Gastroesophageal sphincter (tissue), 3 donors: ENCODE measurements at regions not wholly inside any gene's neighbourhood (a gene's known extent, or its start where the extent isn't known, plus 50 kb on each side); places are given as distances from the start of the nearest gene placed in this dataset.

ENCODE experiments used
- POLR2A ChIP-seq, 2 donors: fragments of 450-650 bp; IDR thresholded peaks; one replicate each; pipeline ENCODE4 v1.6.1; 2017; ENCODE audit warnings: antibody characterized with exemption in 2 of 2, mild to moderate bottlenecking in 2 of 2, moderate library complexity in 1 of 2
- POLR2AphosphoS5 ChIP-seq: sonication (generic); formaldehyde crosslinking; IDR thresholded peaks from one replicate; pipeline ENCODE4 v1.6.1; 2017; ENCODE audit warnings: antibody characterized with exemption
- TF ChIP-seq, protein P1 (sequence below), 4 experiments: fragments of 200-600 bp in 2 of 4; fragments of 450-650 bp in 2 of 4; sonication (generic) in 1 of 4; IDR thresholded peaks; one replicate each; pipeline ENCODE4 v1.5.1; 2017 to 2019; ENCODE audit warnings: antibody characterized with exemption in 4 of 4, mild to moderate bottlenecking in 2 of 4, moderate library complexity in 2 of 4

DNA sequence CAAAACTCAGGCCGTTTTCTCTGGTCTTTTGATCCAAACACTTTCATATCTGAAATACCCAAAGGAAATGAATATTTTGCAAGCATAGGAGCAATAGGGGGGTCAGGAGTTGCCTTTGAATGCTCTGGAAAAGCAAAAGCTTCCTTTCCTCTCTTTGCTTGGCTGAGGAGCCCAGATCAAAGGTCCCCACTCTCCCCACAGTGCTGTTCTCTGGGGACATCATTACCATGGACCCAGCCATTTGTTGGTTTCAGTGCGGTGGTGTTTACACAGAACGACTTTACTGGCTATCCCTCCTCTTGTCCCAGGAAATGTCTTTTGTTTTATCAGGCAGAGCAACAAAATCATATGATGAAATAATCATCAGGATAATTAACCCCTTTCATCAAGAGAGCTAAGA, 1089.1 kb downstream of the TBC1D22A start:
- TF ChIP-seq, protein P1, sequence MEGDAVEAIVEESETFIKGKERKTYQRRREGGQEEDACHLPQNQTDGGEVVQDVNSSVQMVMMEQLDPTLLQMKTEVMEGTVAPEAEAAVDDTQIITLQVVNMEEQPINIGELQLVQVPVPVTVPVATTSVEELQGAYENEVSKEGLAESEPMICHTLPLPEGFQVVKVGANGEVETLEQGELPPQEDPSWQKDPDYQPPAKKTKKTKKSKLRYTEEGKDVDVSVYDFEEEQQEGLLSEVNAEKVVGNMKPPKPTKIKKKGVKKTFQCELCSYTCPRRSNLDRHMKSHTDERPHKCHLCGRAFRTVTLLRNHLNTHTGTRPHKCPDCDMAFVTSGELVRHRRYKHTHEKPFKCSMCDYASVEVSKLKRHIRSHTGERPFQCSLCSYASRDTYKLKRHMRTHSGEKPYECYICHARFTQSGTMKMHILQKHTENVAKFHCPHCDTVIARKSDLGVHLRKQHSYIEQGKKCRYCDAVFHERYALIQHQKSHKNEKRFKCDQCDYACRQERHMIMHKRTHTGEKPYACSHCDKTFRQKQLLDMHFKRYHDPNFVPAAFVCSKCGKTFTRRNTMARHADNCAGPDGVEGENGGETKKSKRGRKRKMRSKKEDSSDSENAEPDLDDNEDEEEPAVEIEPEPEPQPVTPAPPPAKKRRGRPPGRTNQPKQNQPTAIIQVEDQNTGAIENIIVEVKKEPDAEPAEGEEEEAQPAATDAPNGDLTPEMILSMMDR (IDR thresholded peaks at IDR 0.05) = no peak
- no peak for TF ChIP-seq POLR2AphosphoS5
- TF ChIP-seq POLR2A (IDR thresholded peaks at IDR 0.05) = no peak
